CD4-positive, alpha-beta T cell treated with Interleukin-2 at 100 ng/mL for 4 hours (primary cell): ENCODE measurements at regions not wholly inside any gene's neighbourhood (a gene's known extent, or its start where the extent isn't known, plus 50 kb on each side); places are given as distances from the start of the nearest gene placed in this dataset.

Source experiments
- DNase-seq: peaks from one replicate; pipeline ENCODE4 v3.0.0-alpha.2; 2020; ENCODE audit warnings: low spot score

- no peak for DNase-seq
Measured at GRCh38 chr3:147757866-147758265, 348.7 kb downstream of the ZIC1 start.

- DNase-seq, result no peak
Measured at GRCh38 chr3:147758771-147759170, 349.6 kb downstream of the ZIC1 start.

- DNase-seq, result no peak
Measured at GRCh38 chr3:147760085-147760484, 350.9 kb downstream of the ZIC1 start.

GRCh38 chr3:147760941-147761340, 351.8 kb downstream of the ZIC1 start:
- DNase-seq, result no peak

- DNase-seq, result no peak
Measured at GRCh38 chr3:147773116-147773630, 364.0 kb downstream of the ZIC1 start.

- no peak for DNase-seq
Measured at GRCh38 chr3:147775411-147775810, 366.2 kb downstream of the ZIC1 start.

- no peak for DNase-seq
Measured at GRCh38 chr3:147775816-147776530, 366.8 kb downstream of the ZIC1 start.

GRCh38 chr3:147793841-147794240, 384.7 kb downstream of the ZIC1 start:
- no peak for DNase-seq

GRCh38 chr3:147794596-147794995, 385.4 kb downstream of the ZIC1 start:
- no peak for DNase-seq

GRCh38 chr3:147795418-147795817, 386.3 kb downstream of the ZIC1 start:
- DNase-seq, result no peak

- no peak for DNase-seq
Measured at GRCh38 chr3:147797095-147797494, 387.9 kb downstream of the ZIC1 start.

GRCh38 chr3:147799601-147800000, 390.4 kb downstream of the ZIC1 start:
- DNase-seq, result no peak

GRCh38 chr3:147807776-147808175, 398.6 kb downstream of the ZIC1 start:
- DNase-seq, result no peak

GRCh38 chr3:147809206-147809605, 400.0 kb downstream of the ZIC1 start:
- DNase-seq, result no peak

- no peak for DNase-seq
Measured at GRCh38 chr3:147812186-147812911, 403.2 kb downstream of the ZIC1 start.

- no peak for DNase-seq
Measured at GRCh38 chr3:147813256-147813655, 404.1 kb downstream of the ZIC1 start.

- no peak for DNase-seq
Measured at GRCh38 chr3:147816752-147817151, 407.6 kb downstream of the ZIC1 start.

GRCh38 chr3:147832611-147833010, 423.4 kb downstream of the ZIC1 start:
- no peak for DNase-seq

- DNase-seq, result no peak
Measured at GRCh38 chr3:147836330-147836729, 427.2 kb downstream of the ZIC1 start.

GRCh38 chr3:147838652-147839051, 429.5 kb downstream of the ZIC1 start:
- DNase-seq, result no peak

GRCh38 chr3:147843331-147843730, 434.2 kb downstream of the ZIC1 start:
- no peak for DNase-seq

GRCh38 chr3:147846293-147846692, 437.1 kb downstream of the ZIC1 start:
- DNase-seq, result no peak

- DNase-seq, result no peak
Measured at GRCh38 chr3:147846854-147847478, 437.8 kb downstream of the ZIC1 start.
